Fibroblast of skin of back (primary cell): ENCODE measurements at regions not wholly inside any gene's neighbourhood (a gene's known extent, or its start where the extent isn't known, plus 50 kb on each side); places are given as distances from the start of the nearest gene placed in this dataset.

Experiments used
- DNase-seq: peaks from one replicate; pipeline ENCODE4 v3.0.0-alpha.2; 2013

GRCh38 chr5:167710444-167711073, 580.9 kb upstream of the WWC1 start:
- DNase-seq, result peak; percentile 49

- no peak for DNase-seq
Observed at GRCh38 chr5:167712986-167713585, 578.4 kb upstream of the WWC1 start.

GRCh38 chr5:167713896-167714295, 577.5 kb upstream of the WWC1 start:
- DNase-seq, result no peak

GRCh38 chr5:167716126-167716775, 575.2 kb upstream of the WWC1 start:
- DNase-seq, result peak; percentile 75

GRCh38 chr5:167720259-167720658, 571.2 kb upstream of the WWC1 start:
- DNase-seq, result peak; percentile 60

DNA sequence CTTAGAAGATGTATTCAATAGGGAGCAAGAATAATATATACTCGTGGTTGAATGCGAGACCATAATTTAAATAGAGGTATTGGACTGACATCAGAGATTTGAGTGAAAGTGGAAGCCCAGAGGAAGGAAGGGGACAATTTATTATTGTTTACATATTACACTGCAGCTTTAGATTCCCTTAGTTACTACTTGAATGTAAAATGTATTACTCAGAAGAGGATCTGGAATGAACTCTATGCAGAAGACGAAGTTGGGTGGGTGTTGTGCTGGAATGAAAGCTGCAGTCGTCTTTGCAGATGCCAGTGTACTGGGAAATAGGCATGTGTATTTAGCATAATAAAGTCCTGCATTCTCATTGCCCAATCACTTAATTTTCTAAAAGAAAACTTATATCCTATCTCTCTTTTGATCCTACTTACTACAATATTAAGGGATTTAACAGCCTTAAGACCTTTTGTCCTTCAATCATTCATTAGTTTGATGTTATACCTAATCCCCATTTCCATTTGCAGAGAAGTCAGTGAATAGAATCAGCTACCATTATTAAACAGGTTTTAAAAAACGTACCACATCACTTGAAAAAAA, 570.7 kb upstream of the WWC1 start:
- peak; percentile 75 for DNase-seq

DNA sequence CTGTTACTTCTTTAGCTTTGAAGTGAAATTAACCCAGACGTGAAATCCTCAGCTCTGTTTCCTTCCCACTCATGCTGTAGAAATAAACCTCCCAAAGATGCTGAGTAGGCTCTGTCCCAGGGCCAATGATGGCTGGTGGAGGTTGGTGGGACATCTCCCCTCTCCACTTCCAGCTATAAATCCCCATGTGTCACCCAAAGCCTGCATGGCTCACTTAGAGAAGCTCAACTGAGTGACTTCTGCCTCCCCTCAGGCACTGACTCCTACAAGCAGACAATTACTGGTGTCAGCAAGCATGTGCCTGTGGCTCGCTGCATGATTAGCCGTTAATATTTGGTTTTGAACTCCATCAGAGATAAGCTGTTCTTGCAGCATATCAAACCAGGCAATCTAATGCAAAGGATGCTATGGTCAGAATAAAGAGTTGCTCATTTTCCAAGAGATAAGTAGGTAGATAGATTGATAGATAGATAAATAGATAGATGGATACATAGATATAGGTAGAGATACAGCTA, 569.5 kb upstream of the WWC1 start:
- no peak for DNase-seq

GRCh38 chr5:167723254-167723871, 568.1 kb upstream of the WWC1 start:
- DNase-seq, result peak; percentile 86

DNA sequence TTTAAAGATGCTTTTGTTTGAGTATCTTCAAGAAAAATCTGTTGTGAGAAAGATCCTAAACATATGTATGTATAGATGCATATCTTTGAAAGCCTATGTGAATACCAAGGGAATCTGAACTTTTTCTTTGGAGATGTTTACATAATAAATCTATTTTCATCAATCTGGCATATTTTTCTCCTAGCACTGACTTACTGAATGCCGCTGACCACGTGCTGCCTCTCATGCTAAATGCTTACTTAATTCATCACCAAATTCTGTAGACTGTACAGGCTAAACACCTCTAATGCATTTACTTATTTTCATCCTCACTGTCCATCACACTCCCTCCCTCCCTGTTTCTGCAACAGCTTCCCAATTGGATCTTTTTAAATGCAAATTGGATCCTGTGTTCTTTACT, 566.2 kb upstream of the WWC1 start:
- peak; percentile 63 for DNase-seq

DNA sequence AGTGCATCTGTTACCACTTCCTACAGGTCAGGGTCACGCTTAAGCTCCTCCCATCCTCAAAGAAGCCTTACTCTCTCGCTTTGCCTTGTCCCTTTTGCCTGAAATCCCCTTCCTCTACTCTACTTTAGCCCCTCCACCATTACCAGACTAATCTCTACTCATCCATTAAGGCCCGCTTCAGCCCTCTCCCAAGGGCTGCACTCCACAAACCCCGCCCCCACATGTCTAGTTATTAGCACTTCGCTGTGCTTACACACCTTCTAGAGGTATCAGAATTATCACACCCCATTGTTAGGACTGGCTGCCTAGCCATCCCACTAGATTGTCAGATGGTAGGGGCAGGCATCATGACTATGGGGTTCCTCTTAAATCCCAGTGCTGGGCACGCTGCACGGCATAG, 565.7 kb upstream of the WWC1 start:
- DNase-seq, result no peak

DNA sequence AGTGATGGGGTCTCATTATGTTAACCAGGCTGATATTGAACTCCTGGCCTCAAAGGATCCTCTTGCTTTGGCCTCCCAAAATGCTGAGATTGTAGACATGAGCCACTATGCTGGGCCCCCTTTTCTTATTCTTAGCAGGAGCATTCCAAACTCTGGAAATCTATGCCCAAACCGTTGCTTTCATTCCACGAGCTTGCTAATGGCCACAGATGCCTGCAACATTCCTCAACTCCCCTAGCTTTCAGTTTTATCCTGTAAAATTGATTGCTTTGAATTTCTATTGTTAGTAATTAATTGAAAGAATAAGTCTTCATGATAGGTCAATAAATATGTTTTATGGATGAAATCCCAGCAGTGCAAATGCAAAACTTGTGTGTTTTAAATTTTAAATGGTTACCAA, 564.8 kb upstream of the WWC1 start:
- DNase-seq, result peak; percentile 20

DNA sequence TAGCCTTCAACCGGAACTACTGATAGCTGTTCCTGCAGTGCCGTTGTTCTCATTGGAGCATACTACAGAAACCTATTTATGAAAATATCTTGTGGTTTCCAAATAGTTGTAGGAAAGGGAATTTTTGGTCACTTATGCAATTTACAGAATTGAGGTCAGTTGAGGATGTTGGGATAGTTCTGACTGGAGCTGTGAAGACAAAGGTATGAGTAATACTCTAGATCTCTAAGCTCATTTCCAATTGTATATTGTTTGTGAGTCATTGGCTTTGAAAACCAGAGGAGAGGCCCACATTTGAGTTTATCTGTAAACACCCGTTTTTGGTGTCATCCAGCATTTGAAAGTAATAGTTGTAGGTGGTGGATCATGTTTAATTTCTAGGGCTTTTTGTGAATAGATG, 561.3 kb upstream of the WWC1 start:
- DNase-seq, result peak; percentile 96

DNA sequence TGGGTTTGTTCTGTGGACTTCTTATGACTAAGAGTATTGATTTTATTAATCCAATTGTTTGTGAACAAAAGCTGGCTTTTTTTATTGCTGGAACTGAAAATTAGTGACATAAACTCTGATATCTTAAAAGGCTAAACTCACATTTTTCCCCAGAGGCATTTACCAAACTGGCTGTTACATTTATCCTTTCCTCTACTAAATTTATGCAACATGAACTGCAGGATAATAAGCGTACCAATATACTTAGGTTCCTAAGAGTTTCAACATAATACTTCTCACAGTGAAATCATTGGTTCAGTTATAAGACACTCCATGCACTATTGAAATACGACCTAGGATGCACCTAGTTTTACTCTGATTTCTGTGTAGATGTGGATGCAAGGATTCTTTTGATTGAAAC, 560.8 kb upstream of the WWC1 start:
- DNase-seq, result no peak

GRCh38 chr5:167731951-167732350, 559.5 kb upstream of the WWC1 start:
- peak; percentile 51 for DNase-seq

- no peak for DNase-seq
Observed at GRCh38 chr5:167732499-167732898, 558.9 kb upstream of the WWC1 start.

DNA sequence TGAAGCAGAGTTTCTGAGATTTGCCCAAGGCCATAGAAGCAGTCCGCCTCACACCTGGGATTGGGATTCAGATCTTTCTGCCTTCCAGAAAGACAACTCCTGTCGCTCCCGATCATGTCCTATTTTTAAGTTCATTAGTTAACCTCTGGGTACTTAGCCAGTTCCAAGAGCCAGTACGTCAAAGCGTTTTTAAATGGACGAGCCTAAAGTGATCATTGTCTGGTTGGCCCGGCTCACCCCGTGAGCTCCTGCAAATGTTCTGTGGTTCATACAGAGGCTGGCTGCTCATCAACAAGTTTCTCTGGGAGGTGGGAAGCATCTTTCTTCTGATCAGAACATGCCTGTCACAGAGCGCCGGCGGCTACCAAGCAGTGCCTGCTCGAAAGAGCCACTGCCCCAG, 554.5 kb upstream of the WWC1 start:
- no peak for DNase-seq

DNA sequence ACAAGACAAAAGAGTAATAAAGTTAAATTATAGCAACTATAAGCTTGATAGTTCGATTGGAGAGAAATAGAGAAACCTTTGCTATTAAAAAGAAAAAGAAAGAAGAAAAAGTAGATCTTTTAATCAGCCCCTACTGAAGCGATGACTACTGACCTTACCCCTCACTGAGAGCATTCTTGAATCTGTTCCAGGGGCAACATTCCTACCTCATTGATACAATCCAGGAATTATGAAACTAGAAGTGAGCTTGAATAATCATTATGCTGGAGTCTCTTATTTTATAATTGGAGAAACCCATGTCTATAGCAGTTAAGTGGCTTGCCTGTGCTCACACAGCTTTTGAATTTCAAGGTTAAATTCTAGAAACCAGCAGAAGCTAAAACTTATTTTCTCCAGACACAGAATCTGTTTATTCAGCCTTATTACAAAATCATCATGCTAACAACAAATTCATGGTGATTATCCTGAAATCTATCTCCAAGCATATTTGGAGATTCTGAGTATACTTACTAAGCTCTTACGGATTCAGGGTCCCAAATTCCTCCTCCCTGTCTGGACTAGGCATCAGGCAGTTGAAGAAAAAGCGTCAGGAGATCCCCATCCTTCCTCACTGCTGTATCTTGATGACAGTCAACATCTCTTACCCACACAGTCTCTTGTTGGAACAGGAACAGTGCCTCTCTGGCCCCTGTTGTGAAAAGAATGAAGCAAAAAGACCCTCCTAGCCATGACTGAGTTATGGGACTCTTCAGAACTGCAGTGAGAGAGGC, 547.6 kb upstream of the WWC1 start:
- peak; percentile 96 for DNase-seq

- no peak for DNase-seq
Observed at GRCh38 chr5:167745868-167746267, 545.6 kb upstream of the WWC1 start.

DNA sequence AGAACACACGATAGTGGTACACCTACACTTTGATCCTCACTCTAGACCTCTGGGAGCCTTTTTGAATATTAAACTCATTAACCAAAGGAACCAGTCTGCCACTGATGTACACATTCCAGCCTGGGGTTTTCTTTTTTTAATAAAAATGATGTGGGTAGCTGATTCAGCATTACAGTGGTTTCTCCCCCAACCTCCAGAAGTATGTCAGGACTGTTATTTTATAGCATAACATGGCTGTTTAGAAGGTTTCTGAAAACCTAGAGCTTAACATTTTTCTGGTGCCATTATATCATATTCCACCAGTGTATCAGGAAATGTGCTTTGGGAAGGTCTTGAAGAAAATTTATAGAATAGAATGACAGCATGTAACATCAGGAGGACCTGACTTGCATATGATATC, 540.9 kb upstream of the WWC1 start:
- peak; percentile 71 for DNase-seq

- DNase-seq, result no peak
Observed at GRCh38 chr5:167752936-167753335, 538.5 kb upstream of the WWC1 start.

- DNase-seq, result no peak
Observed at GRCh38 chr5:167753725-167754490, 537.5 kb upstream of the WWC1 start.
